GM23248 (cell line): ENCODE measurements at regions not wholly inside any gene's neighbourhood (a gene's known extent, or its start where the extent isn't known, plus 50 kb on each side); places are given as distances from the start of the nearest gene placed in this dataset.

Experiments
- DNase-seq: peaks from one replicate; pipeline ENCODE4 v3.0.0-alpha.2; 2015
- H2AFZ ChIP-seq: fragments of 200-600 bp; sonication (generic); 2 replicates; pipeline ENCODE4 v1.6.1; 2016; ENCODE audit warnings: antibody characterized with exemption
- H3F3A ChIP-seq: fragments of 200-600 bp; sonication (generic); 2 replicates; pipeline ENCODE4 v1.6.1; 2016; ENCODE audit warnings: mild to moderate bottlenecking, antibody characterized with exemption, mixed run types; ENCODE audit not compliant: insufficient read depth
- H3K27ac ChIP-seq: fragments of 200-600 bp; sonication (generic); 2 replicates; pipeline ENCODE4 v1.5.1; 2016; ENCODE audit warnings: mild to moderate bottlenecking
- H3K27me3 ChIP-seq: fragments of 200-600 bp; sonication (generic); replicated peaks from 2 replicates; pipeline ENCODE4 v1.6.1; 2016; ENCODE audit warnings: mild to moderate bottlenecking; ENCODE audit not compliant: insufficient read depth
- H3K36me3 ChIP-seq: fragments of 200-600 bp; sonication (generic); 2 replicates; pipeline ENCODE4 v1.6.1; 2016; ENCODE audit warnings: low read depth, mild to moderate bottlenecking
- H3K4me1 ChIP-seq: fragments of 200-600 bp; sonication (generic); 2 replicates; pipeline ENCODE4 v1.6.1; 2016; ENCODE audit warnings: mild to moderate bottlenecking; ENCODE audit not compliant: insufficient read depth
- H3K4me2 ChIP-seq: fragments of 200-600 bp; sonication (generic); one replicate; pipeline ENCODE4 v1.6.1; 2016; ENCODE audit warnings: mild to moderate bottlenecking; ENCODE audit not compliant: unreplicated experiment
- H3K4me3 ChIP-seq: fragments of 200-600 bp; sonication (generic); 2 replicates; pipeline ENCODE4 v1.5.1; 2016; ENCODE audit warnings: mild to moderate bottlenecking
- H3K79me2 ChIP-seq: fragments of 200-600 bp; sonication (generic); 2 replicates; pipeline ENCODE4 v1.6.1; 2016; ENCODE audit warnings: mild to moderate bottlenecking; ENCODE audit not compliant: insufficient read depth
- H3K9ac ChIP-seq: fragments of 200-600 bp; sonication (generic); 2 replicates; pipeline ENCODE4 v1.6.1; 2016; ENCODE audit warnings: mild to moderate bottlenecking
- H3K9me2 ChIP-seq: fragments of 200-600 bp; sonication (generic); 2 replicates; pipeline ENCODE4 v1.6.1; 2016; ENCODE audit warnings: mixed run types, mild to moderate bottlenecking, moderate library complexity; ENCODE audit not compliant: insufficient read depth
- H3K9me3 ChIP-seq: fragments of 200-600 bp; sonication (generic); one replicate; pipeline ENCODE4 v1.6.1; 2017; ENCODE audit warnings: low read depth
- H4K20me1 ChIP-seq: fragments of 200-600 bp; sonication (generic); 2 replicates; pipeline ENCODE4 v1.6.0; 2016; ENCODE audit not compliant: insufficient read depth
- EZH2 ChIP-seq: fragments of 200-600 bp; sonication (generic); IDR thresholded peaks from 2 replicates; pipeline ENCODE4 v1.6.1; 2018; ENCODE audit warnings: antibody characterized with exemption, mild to moderate bottlenecking; ENCODE audit not compliant: insufficient read depth, poor library complexity, severe bottlenecking
- EZH2phosphoT487 ChIP-seq: fragments of 200-600 bp; sonication (generic); IDR thresholded peaks from 2 replicates; pipeline ENCODE4 v1.6.1; 2018; ENCODE audit warnings: antibody characterized with exemption, moderate library complexity, mild to moderate bottlenecking, low read depth; ENCODE audit not compliant: insufficient read depth
- WGBS, 2 experiments: methylation state at CpG; one replicate each; pipeline ENCODE4 v1.1.6; 2015 to 2017; ENCODE audit warnings: low lambda C conversion rate in 2 of 2, low coverage in 1 of 2; ENCODE audit errors: missing lambda C conversion rate in 2 of 2; 5-methylcytosine and 5-hydroxymethylcytosine counted together
- in situ Hi-C: fragments of 300-500 bp; cut with MboI; formaldehyde crosslinking; loops from 2 replicates; pipeline ENCODE4 v1.15.0; 2020

- Histone ChIP-seq H4K20me1 (no peaks in the 10 kb centered on the region), H2AFZ (no peak overlapping the region), H3K4me3 (no peak overlapping the region), H3K9ac (no peak overlapping the region), H3K27ac (no peak overlapping the region), H3K36me3 (no peaks in the 10 kb centered on the region), H3K9me2 (no peaks in the 10 kb centered on the region), H3K9me3 (no peaks in the 10 kb centered on the region), H3K4me1 (no peaks in the 10 kb centered on the region), H3K27me3 (no peaks in the 10 kb centered on the region; the same call in 1 of the 2 replicates), H3K4me2 (no peak overlapping the region), H3F3A (no peaks in the 10 kb centered on the region), H3K79me2 (no peaks in the 10 kb centered on the region)
- no peak for TF ChIP-seq EZH2
- TF ChIP-seq EZH2phosphoT487, result no peak
- WGBS, 2 experiments, result 72 to 73% methylated on average over 10 of the region's 10 CpGs
- no peak for DNase-seq
- in situ Hi-C loops, result no loop called here
Observed at GRCh38 chr2:236359426-236360045, 95.3 kb upstream of the ASB18 start.

- no peak for DNase-seq
- in situ Hi-C loops, result no loop called here
- 41 to 44% methylated on average over 4 of the region's 4 CpGs for WGBS, 2 experiments
Observed at GRCh38 chr2:236360496-236360895, 96.3 kb upstream of the ASB18 start.

GRCh38 chr2:236363711-236364277, 99.6 kb upstream of the ASB18 start:
- Histone ChIP-seq H3K27ac (no peak overlapping the region), H3K27me3 (peaks cover 12% of the 10 kb centered on the region), H3K4me1 (no peaks in the 10 kb centered on the region), H3K9ac (no peak overlapping the region), H3K36me3 (no peaks in the 10 kb centered on the region), H2AFZ (no peak overlapping the region), H3K9me2 (no peaks in the 10 kb centered on the region), H4K20me1 (no peaks in the 10 kb centered on the region), H3F3A (no peaks in the 10 kb centered on the region), H3K4me3 (no peak overlapping the region), H3K4me2 (no peak overlapping the region), H3K9me3 (no peaks in the 10 kb centered on the region), H3K79me2 (no peaks in the 10 kb centered on the region)
- WGBS, 2 experiments, result 49 to 55% methylated on average over 10 of the region's 10 CpGs
- DNase-seq, result no peak
- TF ChIP-seq EZH2, result no peak
- TF ChIP-seq EZH2phosphoT487, result no peak
- in situ Hi-C loops, result no loop called here

More at GRCh38 chr2:236360496-236360895, 96.3 kb upstream of the ASB18 start:
- Histone ChIP-seq H3K36me3 (no peaks in the 10 kb centered on the region), H3F3A (no peaks in the 10 kb centered on the region), H3K27me3 (no peaks in the 10 kb centered on the region; the same call in 1 of the 2 replicates), H3K79me2 (no peaks in the 10 kb centered on the region), H3K9me3 (no peaks in the 10 kb centered on the region), H3K9ac (no peak overlapping the region), H2AFZ (no peak overlapping the region), H3K4me2 (no peak overlapping the region), H3K27ac (no peak overlapping the region), H4K20me1 (no peaks in the 10 kb centered on the region), H3K9me2 (no peaks in the 10 kb centered on the region), H3K4me3 (no peak overlapping the region), H3K4me1 (no peaks in the 10 kb centered on the region)
- TF ChIP-seq EZH2 (no peak), EZH2phosphoT487 (no peak)

- Histone ChIP-seq H3K9me2 (no peaks in the 10 kb centered on the region), H3K4me3 (no peak overlapping the region), H3K9ac (no peak overlapping the region), H3K4me2 (no peak overlapping the region), H3F3A (no peaks in the 10 kb centered on the region), H3K9me3 (no peaks in the 10 kb centered on the region), H3K27me3 (peaks cover 25% of the 10 kb centered on the region), H4K20me1 (no peaks in the 10 kb centered on the region), H3K36me3 (no peaks in the 10 kb centered on the region), H2AFZ (no peak overlapping the region), H3K27ac (no peak overlapping the region), H3K79me2 (no peaks in the 10 kb centered on the region), H3K4me1 (no peaks in the 10 kb centered on the region)
- DNase-seq, result no peak
- WGBS, 2 experiments, result 66 to 67% methylated on average over 13 to 14 of the region's 14 CpGs
- TF ChIP-seq EZH2phosphoT487, result no peak
- no peak for TF ChIP-seq EZH2
- in situ Hi-C loops, result no loop called here
Observed at GRCh38 chr2:236365258-236366048, 101.2 kb upstream of the ASB18 start.
